ENCODE measurements at regions not wholly inside any gene's neighbourhood (a gene's known extent, or its start where the extent isn't known, plus 50 kb on each side); places are given as distances from the start of the nearest gene placed in this dataset.

DNA sequence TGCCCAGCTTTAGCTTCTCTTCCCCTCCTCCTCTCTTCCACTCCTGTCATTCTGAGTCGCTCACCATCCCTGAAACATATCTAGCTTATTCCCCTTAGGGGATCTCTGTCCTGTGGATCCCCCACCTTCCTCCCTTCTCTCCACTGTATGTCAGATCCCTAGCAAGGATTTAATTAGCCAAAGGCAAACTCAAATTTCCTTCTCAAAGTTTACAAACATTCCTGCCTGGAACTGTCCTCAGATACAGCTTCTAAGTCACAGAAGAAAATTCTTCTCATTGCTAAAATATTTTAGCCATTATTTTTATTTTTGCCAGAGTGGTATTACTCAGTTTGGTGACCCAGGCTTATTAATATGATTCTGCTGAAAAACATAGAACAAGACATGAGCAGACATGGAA lies 315.3 kb downstream of the CYP26B1 start:
- no peak for TF ChIP-seq POLR2A (IDR thresholded peaks at IDR 0.05)
- TF ChIP-seq, protein P1, sequence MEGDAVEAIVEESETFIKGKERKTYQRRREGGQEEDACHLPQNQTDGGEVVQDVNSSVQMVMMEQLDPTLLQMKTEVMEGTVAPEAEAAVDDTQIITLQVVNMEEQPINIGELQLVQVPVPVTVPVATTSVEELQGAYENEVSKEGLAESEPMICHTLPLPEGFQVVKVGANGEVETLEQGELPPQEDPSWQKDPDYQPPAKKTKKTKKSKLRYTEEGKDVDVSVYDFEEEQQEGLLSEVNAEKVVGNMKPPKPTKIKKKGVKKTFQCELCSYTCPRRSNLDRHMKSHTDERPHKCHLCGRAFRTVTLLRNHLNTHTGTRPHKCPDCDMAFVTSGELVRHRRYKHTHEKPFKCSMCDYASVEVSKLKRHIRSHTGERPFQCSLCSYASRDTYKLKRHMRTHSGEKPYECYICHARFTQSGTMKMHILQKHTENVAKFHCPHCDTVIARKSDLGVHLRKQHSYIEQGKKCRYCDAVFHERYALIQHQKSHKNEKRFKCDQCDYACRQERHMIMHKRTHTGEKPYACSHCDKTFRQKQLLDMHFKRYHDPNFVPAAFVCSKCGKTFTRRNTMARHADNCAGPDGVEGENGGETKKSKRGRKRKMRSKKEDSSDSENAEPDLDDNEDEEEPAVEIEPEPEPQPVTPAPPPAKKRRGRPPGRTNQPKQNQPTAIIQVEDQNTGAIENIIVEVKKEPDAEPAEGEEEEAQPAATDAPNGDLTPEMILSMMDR (IDR thresholded peaks at IDR 0.05) = no peak
